Epithelial cell of proximal tubule (primary cell): ENCODE measurements at regions not wholly inside any gene's neighbourhood (a gene's known extent, or its start where the extent isn't known, plus 50 kb on each side); places are given as distances from the start of the nearest gene placed in this dataset.

Experiments
- DNase-seq: peaks from one replicate; pipeline ENCODE4 v3.0.0-alpha.2; 2011; ENCODE audit warnings: low read depth
- H3K4me3 ChIP-seq: 2 replicates; pipeline ENCODE4 v1.5.1; 2011; ENCODE audit warnings: low read depth, mild to moderate bottlenecking, low read length
- CTCF ChIP-seq: conservative IDR thresholded peaks from 2 replicates; pipeline ENCODE4 v1.5.1; 2012; ENCODE audit warnings: low read depth, mild to moderate bottlenecking, low read length

- no peak for TF ChIP-seq CTCF
- DNase-seq = no peak
- no peak overlapping the region for H3K4me3 ChIP-seq
Observed at GRCh38 chr17:14417336-14417735, 116.5 kb downstream of the HS3ST3B1 start.

- TF ChIP-seq CTCF = no peak
- H3K4me3 ChIP-seq = no peak overlapping the region
- no peak for DNase-seq
Observed at GRCh38 chr17:14409292-14409691, 108.4 kb downstream of the HS3ST3B1 start.

- TF ChIP-seq CTCF = no peak
- DNase-seq = no peak
- no peak overlapping the region for H3K4me3 ChIP-seq
Observed at GRCh38 chr17:14407541-14407940, 106.7 kb downstream of the HS3ST3B1 start.

GRCh38 chr17:14405189-14405588 is 104.3 kb downstream of the HS3ST3B1 start:
- TF ChIP-seq CTCF = no peak
- DNase-seq = no peak
- H3K4me3 ChIP-seq = no peak overlapping the region
